ENCODE measurements at regions not wholly inside any gene's neighbourhood (a gene's known extent, or its start where the extent isn't known, plus 50 kb on each side); places are given as distances from the start of the nearest gene placed in this dataset.

DNA sequence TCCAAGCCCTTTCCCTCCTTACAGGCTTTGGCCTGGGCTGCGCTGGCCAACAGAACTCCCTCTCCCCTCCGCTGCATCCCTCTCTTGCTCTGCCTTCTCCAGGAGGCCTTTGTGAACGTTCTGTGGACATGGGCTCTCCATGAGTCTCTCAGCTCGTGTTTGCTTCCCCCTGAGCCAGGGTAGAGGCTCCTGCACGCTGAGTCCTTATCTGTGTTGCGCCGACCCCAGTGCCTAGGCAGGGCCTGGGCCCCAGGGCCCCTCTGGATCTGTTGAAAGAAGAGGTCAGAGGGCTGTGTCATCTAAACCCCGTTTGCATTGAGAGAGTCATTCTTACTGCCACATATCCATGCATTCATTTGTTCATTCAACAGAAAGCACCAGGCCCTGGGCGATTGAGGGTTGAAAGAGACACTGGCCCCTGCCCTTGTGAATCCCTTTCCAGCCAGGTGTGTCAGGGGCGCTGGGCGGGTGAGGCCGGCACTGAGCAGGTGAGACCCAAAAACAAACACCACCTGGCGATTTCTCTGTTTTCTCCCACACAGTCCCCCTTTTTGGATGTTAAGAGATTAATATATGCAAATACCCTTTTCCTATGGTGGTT lies 111.2 kb upstream of the IER5L start:
- no peak overlapping the region for H2AFZ ChIP-seq (ENCODE audit: low read depth)
- H3K4me3 ChIP-seq (IDR thresholded peaks at IDR 0.05; ENCODE audit: insufficient read depth, low read depth, low read length) = no peak overlapping the region
- H4K20me1 ChIP-seq (ENCODE audit: insufficient read depth) = no peaks in the 10 kb centered on the region
- H3K9ac ChIP-seq = no peak overlapping the region
- H3K27me3 ChIP-seq (ENCODE audit: insufficient read depth, low read depth) = no peaks in the 10 kb centered on the region
- no peak for TF ChIP-seq CTCF (conservative IDR thresholded peaks at IDR 0.05; ENCODE audit: low read depth, low read length)
- no peaks in the 10 kb centered on the region for H3K4me1 ChIP-seq (ENCODE audit: low read depth, poor library complexity, severe bottlenecking)
- no peaks in the 10 kb centered on the region for H3K36me3 ChIP-seq (ENCODE audit: insufficient read depth)
- H3K79me2 ChIP-seq (ENCODE audit: insufficient read depth, low read depth) = no peaks in the 10 kb centered on the region
- no peak overlapping the region for H3K4me2 ChIP-seq
- no peak overlapping the region for H3K27ac ChIP-seq

- Histone ChIP-seq H2AFZ (ENCODE audit: low read depth) (no peak overlapping the region), H4K20me1 (ENCODE audit: insufficient read depth) (no peaks in the 10 kb centered on the region), H3K4me2 (no peak overlapping the region), H3K27ac (no peak overlapping the region), H3K4me3 (IDR thresholded peaks at IDR 0.05; ENCODE audit: insufficient read depth, low read depth, low read length) (no peak overlapping the region), H3K36me3 (ENCODE audit: insufficient read depth) (no peaks in the 10 kb centered on the region), H3K79me2 (ENCODE audit: insufficient read depth, low read depth) (no peaks in the 10 kb centered on the region), H3K27me3 (ENCODE audit: insufficient read depth, low read depth) (no peaks in the 10 kb centered on the region), H3K9ac (no peak overlapping the region), H3K4me1 (ENCODE audit: low read depth, poor library complexity, severe bottlenecking) (no peaks in the 10 kb centered on the region)
- no peak for TF ChIP-seq CTCF (conservative IDR thresholded peaks at IDR 0.05; ENCODE audit: low read depth, low read length)
Measured at GRCh38 chr9:129287619-129288305, 109.7 kb upstream of the IER5L start.

DNA sequence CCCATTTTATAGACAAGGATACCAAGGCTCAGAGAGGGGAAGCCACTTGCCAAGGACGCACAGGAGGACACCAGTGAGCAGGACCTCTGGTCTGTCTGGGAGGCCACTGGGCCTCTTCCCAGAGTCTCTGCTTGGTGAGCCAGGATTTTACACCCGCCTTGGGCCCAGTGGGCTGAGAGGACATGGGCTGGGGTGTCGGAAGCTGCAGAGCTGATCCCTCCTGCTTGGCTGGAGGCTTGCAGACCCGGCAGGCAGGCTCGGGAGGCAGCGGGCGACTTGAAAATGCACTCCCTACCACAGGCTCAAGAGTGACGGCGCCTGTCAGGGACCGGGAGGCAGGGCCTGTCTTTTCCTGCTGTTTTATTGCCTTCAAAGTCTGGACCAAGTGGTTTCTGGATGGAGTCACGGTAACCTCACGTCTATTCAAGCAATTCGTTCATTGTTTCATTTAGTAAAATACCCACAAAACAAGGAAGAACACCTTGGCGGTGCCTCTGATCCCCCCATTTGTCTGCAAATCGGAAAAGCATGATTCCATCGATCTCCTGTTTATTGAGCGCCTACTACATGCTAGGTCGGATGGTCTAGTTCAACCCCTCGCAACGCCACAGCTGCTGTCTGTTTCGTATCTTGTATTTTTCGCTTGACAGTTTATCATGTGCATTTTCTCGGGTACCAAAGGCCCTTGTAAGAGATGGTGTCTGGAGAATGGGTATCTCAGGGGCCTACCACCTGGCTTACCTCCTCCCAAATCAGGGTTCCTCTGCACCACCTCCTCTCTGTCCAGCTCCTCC lies 108.1 kb upstream of the IER5L start:
- Histone ChIP-seq H3K4me2 (no peak overlapping the region), H4K20me1 (ENCODE audit: insufficient read depth) (no peaks in the 10 kb centered on the region), H3K27me3 (ENCODE audit: insufficient read depth, low read depth) (no peaks in the 10 kb centered on the region), H3K79me2 (ENCODE audit: insufficient read depth, low read depth) (no peaks in the 10 kb centered on the region), H3K9ac (no peak overlapping the region), H3K27ac (no peak overlapping the region), H3K4me3 (IDR thresholded peaks at IDR 0.05; ENCODE audit: insufficient read depth, low read depth, low read length) (no peak overlapping the region), H2AFZ (ENCODE audit: low read depth) (no peak overlapping the region), H3K4me1 (ENCODE audit: low read depth, poor library complexity, severe bottlenecking) (no peaks in the 10 kb centered on the region), H3K36me3 (ENCODE audit: insufficient read depth) (no peaks in the 10 kb centered on the region)
- no peak for TF ChIP-seq CTCF (conservative IDR thresholded peaks at IDR 0.05; ENCODE audit: low read depth, low read length)

GRCh38 chr9:129285382-129285781 lies 107.3 kb upstream of the IER5L start:
- Histone ChIP-seq H3K9ac (no peak overlapping the region), H3K27ac (no peak overlapping the region), H2AFZ (ENCODE audit: low read depth) (no peak overlapping the region)

More at GRCh38 chr9:129285382-129285781, 107.3 kb upstream of the IER5L start:
- no peaks in the 10 kb centered on the region for H4K20me1 ChIP-seq (ENCODE audit: insufficient read depth)
- no peaks in the 10 kb centered on the region for H3K4me1 ChIP-seq (ENCODE audit: low read depth, poor library complexity, severe bottlenecking)
- no peaks in the 10 kb centered on the region for H3K27me3 ChIP-seq (ENCODE audit: insufficient read depth, low read depth)
- H3K79me2 ChIP-seq (ENCODE audit: insufficient read depth, low read depth) = no peaks in the 10 kb centered on the region
- no peak overlapping the region for H3K4me3 ChIP-seq (IDR thresholded peaks at IDR 0.05; ENCODE audit: insufficient read depth, low read depth, low read length)
- TF ChIP-seq CTCF (conservative IDR thresholded peaks at IDR 0.05; ENCODE audit: low read depth, low read length) = no peak
- no peak overlapping the region for H3K4me2 ChIP-seq
- no peaks in the 10 kb centered on the region for H3K36me3 ChIP-seq (ENCODE audit: insufficient read depth)
